A172 (cell line): ENCODE measurements at regions not wholly inside any gene's neighbourhood (a gene's known extent, or its start where the extent isn't known, plus 50 kb on each side); places are given as distances from the start of the nearest gene placed in this dataset.

Experiments
- DNase-seq: peaks from one replicate; pipeline ENCODE4 v3.0.0-alpha.2; 2015; ENCODE audit warnings: low spot score

- DNase-seq = peak; percentile 65
Observed at GRCh38 chr17:5785867-5786509, 201.7 kb upstream of the NLRP1 start.

- no peak for DNase-seq
Observed at GRCh38 chr17:5786510-5786875, 202.2 kb upstream of the NLRP1 start.

DNA sequence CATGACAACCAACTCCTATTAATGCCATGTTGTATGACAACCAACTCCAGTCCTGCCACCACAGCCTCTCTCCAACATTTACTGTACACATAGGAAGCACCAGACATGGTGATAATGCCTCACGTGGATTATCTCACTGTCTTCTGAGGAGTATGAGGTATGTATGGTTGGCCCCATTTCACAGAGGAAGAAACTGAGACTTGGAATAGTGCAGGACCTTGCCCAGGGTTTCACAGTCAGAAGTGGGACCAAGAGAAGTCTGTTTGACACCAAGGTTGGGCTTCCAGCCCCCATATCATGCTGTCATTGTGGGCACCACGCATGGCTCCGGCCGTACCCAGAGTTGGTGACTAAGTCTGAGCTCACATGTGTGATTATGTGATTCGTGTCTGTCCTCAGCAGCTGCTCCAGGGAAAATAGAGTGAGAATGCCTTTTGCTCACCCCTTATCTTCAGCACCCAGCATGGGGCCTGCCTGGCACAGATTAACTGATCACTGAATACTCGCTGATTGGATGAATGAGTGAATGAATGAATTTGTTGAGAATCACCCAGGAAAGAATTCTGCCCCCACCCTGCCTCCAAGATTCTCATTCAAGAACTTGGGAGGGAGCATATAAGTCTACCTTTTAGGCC is 204.1 kb upstream of the NLRP1 start:
- peak; percentile 93 for DNase-seq

GRCh38 chr17:5789528-5789927 is 205.2 kb upstream of the NLRP1 start:
- no peak for DNase-seq

- DNase-seq = no peak
Observed at GRCh38 chr17:5793157-5793556, 208.8 kb upstream of the NLRP1 start.

DNA sequence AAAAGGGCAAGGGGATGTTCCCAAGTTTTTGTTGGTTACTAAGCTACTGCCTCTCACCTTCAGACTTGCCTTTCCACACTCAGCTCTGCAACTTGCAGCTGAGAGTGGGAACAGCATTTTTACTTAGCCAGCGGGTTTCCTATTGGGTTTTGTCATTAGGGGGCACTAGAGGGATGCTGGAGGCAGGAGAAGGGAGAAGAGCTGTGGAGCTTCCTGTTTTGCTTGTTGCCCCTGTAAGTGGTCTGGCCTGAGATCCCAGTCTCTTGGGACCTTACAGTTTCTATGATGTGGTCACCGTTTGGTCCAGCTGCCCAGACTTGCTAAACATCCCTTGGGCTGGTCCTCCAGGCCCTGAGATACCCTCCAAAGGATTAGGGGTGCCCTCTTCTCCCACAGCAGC is 209.6 kb upstream of the NLRP1 start:
- no peak for DNase-seq

DNA sequence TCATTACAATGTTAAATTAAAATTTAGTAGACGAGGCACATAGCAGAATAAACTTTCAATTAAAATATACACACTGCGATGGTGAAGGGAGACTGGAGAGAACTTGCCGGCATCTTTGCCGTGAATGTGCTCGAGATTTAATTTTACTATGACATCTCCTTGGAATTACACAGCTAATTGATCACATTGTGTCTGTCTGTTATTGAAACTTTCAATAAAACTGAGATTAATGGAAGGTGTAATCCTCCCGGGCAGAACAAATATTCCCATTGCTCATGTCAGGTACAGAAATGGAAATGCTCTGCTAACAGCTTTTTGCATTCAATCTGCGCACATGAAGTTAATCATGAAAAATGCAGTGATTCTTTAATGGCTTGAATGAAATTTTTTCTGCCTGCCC is 210.1 kb upstream of the NLRP1 start:
- DNase-seq = no peak

- DNase-seq = no peak
Observed at GRCh38 chr17:5794881-5795506, 210.7 kb upstream of the NLRP1 start.

GRCh38 chr17:5797447-5798050 is 213.2 kb upstream of the NLRP1 start:
- no peak for DNase-seq

DNA sequence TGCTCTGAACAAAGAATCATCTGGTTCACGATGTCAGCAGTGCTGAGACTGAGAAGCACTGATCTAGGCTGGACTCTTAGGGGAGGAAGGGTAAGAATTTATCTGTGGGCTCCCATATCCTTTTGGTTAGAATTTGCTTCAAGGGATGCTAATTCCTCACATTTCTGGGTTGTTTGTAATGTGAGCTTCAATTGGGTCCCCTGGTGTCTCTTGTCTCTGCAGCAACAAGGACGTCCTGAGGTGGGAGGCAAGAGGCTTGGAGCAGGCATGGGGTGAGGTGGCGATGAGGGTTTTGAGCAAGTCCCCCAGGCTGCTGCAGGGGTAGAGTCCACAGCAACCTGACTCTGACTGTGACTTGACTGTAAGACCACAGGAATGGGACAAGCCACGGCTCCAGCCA is 213.8 kb upstream of the NLRP1 start:
- no peak for DNase-seq

GRCh38 chr17:5800131-5800530 is 215.8 kb upstream of the NLRP1 start:
- DNase-seq = no peak

GRCh38 chr17:5800646-5801045 is 216.3 kb upstream of the NLRP1 start:
- no peak for DNase-seq

DNA sequence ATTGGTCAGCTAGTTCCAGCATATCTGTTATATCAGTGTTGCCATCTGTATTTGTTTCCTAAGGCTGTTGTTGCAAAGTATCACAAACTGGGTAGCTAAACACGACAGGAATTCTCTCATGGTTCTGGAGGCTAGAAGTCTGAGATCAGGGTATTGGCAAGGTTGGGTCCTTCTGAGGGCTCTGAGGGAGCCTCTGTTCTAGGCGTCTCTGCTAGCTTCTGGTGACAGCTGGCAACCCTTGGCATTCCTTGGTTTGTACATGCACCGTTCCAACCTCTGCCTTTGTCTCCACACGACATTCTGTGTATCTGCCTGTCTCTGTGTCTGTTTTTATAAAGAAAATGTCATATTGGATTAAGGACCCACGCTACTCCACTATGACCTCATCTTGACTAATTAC is 219.9 kb upstream of the NLRP1 start:
- DNase-seq = no peak

- no peak for DNase-seq
Observed at GRCh38 chr17:5809056-5809455, 224.7 kb upstream of the NLRP1 start.

- DNase-seq = no peak
Observed at GRCh38 chr17:5809580-5810188, 225.4 kb upstream of the NLRP1 start.

DNA sequence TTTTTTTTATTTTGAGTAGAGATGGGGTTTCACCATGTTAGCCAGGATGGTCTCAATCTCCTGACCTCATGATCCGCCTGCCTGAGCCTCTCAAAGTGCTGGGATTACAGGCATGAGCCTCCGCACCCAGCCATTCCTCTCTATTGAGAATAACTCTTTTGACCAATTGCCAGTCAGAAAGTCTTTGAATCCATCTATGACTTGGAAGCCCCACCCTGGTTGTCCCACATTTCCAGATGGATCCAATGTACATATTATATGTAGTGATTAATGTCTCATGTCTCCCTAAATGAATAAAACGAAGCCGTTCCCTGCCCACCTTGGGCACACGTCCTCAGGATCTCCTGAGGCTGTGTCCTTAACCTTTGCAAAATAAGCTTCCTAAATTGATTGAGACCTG is 228.3 kb upstream of the NLRP1 start:
- DNase-seq = no peak

GRCh38 chr17:5813357-5813756 is 229.0 kb upstream of the NLRP1 start:
- DNase-seq = no peak

- no peak for DNase-seq
Observed at GRCh38 chr17:5815396-5815795, 231.1 kb upstream of the NLRP1 start.

DNA sequence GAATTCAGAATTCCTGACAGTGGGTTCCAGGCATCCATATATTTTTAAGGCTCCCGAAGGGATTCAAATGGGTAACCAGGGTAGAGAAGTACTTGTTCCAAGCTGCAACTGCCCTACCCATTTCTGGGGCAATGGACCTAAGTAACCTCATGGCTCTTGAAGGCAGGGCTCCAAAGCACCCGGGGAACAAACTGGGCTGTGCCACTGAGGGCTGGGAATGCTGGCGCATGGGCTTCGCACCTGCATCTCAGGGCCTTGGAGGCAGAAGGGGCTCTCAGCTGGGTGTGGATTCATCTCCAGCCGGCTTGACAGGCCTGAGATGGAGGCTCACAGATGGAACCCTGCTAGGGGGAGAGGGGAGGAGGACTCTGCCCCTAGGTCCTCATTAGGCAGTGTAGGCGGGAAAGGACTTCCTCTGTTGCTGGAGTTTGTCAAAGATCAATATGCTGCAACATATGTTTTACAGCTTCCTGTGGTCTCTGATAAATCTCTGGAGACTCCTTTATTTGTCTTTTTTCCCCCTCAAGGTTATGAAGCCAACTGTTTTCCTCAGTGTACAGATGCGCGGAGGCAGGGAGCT is 232.3 kb upstream of the NLRP1 start:
- no peak for DNase-seq

GRCh38 chr17:5817475-5818395 is 233.4 kb upstream of the NLRP1 start:
- DNase-seq = no peak

DNA sequence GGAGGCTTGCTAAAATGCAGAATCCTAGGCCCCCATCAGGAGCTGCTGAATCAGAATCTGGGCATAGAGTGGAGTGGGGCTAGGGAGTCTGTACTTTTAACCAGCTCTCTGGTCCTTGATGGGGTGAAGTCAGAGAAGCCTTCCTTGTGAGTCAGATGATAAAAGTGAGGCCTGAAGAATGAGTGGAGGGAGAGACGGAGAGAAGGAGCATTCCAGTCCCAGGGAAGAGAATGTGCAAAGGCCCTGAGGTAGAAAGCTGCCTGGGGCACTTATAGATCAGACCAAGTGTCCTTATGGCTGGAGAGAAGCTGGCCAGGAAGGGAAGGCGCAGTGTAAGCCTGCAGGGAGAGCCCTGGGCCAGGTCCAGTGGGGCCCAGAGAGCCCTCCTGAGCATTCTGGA is 235.1 kb upstream of the NLRP1 start:
- no peak for DNase-seq
